WTC11 (cell line): ENCODE measurements at regions not wholly inside any gene's neighbourhood (a gene's known extent, or its start where the extent isn't known, plus 50 kb on each side); places are given as distances from the start of the nearest gene placed in this dataset.

Source experiments
- CTCF ChIP-seq: fragments of 200-600 bp; IDR thresholded peaks from 2 replicates; pipeline ENCODE4 v1.8.0; 2022; ENCODE audit warnings: antibody characterized with exemption
- E2F1 ChIP-seq: sonication (generic); formaldehyde crosslinking; IDR thresholded peaks from 2 replicates; pipeline ENCODE4 v1.8.0; 2022; ENCODE audit warnings: mild to moderate bottlenecking, missing genetic modification reagents
- FOXJ3 ChIP-seq: sonication (generic); formaldehyde crosslinking; IDR thresholded peaks from 2 replicates; pipeline ENCODE4 v1.9.0; 2021; ENCODE audit warnings: missing genetic modification reagents, mild to moderate bottlenecking, borderline replicate concordance
- JUN ChIP-seq: sonication (generic); formaldehyde crosslinking; IDR thresholded peaks from 2 replicates; pipeline ENCODE4 v1.8.0; 2023; ENCODE audit warnings: mild to moderate bottlenecking, missing genetic modification reagents
- NR1H2 ChIP-seq: sonication (generic); formaldehyde crosslinking; IDR thresholded peaks from 2 replicates; pipeline ENCODE4 v1.9.0; 2021; ENCODE audit warnings: mild to moderate bottlenecking, moderate library complexity, missing genetic modification reagents
- ZBTB43 ChIP-seq: sonication (generic); formaldehyde crosslinking; IDR thresholded peaks from 2 replicates; pipeline ENCODE4 v1.8.1; 2023; ENCODE audit warnings: mild to moderate bottlenecking, missing genetic modification reagents
- ZNF121 ChIP-seq: sonication (generic); formaldehyde crosslinking; IDR thresholded peaks from 2 replicates; pipeline ENCODE4 v1.8.0; 2023; ENCODE audit warnings: missing genetic modification reagents

GRCh38 chr13:53158201-53158600, 129.6 kb downstream of the OLFM4 start:
- no peak for TF ChIP-seq CTCF
- no peak for TF ChIP-seq ZBTB43 (CRISPR knock-in tag)
- TF ChIP-seq FOXJ3 (CRISPR knock-in tag), result no peak
- no peak for TF ChIP-seq JUN
- TF ChIP-seq E2F1, result no peak
- TF ChIP-seq ZNF121, result no peak
- TF ChIP-seq NR1H2 (CRISPR knock-in tag), result no peak
